ENCODE measurements at regions not wholly inside any gene's neighbourhood (a gene's known extent, or its start where the extent isn't known, plus 50 kb on each side); places are given as distances from the start of the nearest gene placed in this dataset.
"Not testable (repeated sequence)": the region's sequence is repeated elsewhere in the genome, so short reads cannot be mapped to it uniquely, and the experiment has no call there.

DNA sequence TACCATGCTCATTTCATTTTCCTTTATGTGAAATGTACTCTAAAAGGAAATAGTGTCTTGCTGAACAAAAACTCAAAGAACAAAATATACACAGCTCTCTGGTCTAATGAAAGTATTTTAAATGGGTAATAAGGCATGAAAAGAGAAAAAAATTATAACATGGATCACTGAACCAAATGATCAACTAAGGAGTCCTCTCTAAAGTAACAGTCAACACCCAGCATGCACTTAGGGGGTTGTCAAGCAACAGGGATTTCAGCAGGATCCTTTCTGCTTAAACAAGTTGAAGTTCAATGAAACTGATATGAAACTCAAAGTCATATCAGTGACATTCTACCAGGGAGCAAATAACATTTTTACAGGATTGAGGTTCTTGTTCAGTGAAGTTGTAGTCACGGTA is 398.8 kb downstream of the SEC23A start:
- DNase-seq: no peak

DNA sequence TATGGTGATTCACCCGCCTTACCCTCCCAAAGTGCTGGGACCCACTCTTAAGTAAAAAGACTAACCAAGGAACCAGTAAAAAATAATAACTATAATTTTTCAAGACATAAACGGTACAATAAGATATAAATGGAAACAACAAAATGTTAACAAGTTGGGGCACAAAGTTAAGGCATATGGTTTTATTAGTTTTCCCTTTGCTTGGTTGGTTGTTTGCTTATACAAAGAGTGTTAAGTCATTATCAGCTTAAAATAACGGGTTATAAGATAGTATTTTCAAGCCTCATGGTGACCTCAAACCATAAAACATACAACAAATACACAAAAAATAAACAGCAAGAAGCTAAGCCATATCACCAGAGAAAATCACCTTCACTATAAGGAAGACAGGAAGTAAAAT is 406.1 kb downstream of the SEC23A start:
- no peak for DNase-seq

DNA sequence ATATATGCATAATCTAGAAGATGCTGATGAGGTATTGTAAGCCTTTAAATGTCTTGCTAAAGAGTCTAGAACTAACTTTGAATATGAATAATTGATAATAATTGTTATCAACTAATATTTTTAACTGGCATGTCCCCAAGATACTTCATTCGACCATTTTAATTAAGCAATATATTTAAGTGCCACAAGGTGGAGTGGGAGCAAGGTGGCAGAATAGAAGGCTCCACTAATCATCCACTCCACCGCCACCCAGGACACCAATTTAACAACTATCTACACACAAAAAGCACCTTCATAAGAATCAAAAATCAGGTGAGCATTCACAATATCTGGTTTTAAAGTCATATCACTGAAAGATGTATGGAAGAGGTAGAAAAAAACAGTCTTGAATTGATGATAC is 409.6 kb downstream of the SEC23A start:
- no peak for DNase-seq

DNA sequence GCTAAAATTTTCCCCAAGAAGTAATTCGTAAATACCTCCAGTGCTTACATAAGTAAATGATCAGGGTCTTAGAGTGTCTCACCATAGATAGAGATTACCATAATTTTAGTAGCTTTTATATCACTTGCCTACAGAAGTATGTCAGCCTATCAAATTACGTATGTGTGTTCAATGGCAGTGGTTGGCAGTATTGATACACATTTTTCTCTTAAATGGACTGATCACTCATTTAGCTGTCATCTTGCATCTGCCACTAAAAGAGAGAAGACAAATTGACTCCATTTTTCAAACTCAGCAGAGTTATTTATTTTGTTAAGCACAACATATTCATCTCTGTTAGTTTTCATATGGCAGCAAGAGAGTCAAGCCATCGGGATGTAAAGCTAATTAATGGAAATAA is 413.1 kb upstream of the CLEC14A start:
- DNase-seq: no peak

DNA sequence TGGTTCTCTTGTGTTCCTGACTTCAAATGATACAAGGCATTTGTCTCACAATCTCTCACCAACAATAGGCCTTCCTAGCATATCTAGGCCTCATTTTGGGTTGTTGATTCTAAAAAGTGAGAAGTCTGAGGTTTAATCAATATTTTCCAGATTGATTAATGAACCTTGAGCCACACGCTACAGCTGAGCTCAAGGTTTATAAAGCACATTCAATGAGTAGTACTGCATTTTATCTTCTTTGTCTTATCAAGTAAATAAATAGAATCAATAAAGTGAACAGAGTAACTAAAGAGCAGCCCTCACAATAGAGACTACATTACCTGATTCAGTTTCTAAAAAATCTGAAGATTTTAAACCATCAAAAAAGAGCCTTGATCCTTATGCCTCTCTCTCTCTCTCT is 407.5 kb upstream of the CLEC14A start:
- DNase-seq: no peak

DNA sequence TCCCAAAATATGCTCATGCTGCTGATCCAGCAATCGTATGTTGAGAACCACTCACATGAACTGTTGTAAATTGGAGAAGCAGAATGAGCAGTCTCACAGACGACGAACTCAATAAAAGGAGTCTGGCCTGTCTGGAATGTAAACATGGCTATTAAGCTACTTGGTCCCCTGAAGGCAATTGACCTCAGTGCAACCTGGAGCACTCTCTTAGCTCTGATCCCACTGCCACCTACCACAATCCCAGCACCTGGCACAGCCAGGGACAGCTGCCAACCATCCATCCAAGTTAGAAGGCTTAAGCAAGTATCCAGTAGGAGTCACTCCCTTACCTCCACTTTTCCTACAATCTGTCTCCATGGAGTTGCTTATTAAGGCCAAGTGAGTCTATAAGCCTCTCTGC is 406.9 kb upstream of the CLEC14A start:
- DNase-seq: no peak

DNA sequence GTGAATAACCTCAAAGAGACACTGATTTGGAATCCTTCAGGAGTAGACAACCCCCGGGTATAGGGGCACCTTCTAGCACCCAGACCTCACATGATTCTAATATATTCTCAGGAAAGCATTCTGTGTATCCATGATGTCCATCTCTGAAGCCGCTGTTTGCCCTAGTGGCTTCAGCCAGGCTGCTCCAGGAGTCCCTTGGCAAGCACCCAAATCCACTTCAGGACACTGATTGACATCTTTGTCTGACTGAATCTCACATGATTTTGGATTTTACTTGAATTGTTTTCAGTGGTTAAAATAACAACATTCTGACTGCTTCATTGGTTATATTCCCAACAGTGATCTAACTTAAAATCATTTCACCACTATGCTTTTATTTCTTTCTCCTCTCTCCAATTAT is 390.5 kb upstream of the CLEC14A start:
- no peak for DNase-seq

DNA sequence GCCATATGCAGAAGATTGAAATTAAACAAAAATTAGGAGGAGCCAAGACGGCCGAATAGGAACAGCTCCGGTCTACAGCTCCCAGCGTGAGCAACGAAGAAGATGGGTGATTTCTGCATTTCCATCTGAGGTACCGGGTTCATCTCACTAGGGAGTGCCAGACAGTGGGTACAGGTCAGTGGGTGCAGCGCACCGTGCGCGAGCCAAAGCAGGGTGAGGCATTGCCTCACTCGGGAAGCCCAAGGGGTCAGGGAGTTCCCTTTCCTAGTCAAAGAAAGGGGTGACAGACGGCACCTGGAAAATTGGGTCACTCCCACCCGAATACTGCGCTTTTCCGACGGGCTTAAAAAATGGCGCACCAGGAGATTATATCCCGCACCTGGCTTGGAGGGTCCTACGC is 379.0 kb upstream of the CLEC14A start:
- DNase-seq: not testable (repeated sequence)

DNA sequence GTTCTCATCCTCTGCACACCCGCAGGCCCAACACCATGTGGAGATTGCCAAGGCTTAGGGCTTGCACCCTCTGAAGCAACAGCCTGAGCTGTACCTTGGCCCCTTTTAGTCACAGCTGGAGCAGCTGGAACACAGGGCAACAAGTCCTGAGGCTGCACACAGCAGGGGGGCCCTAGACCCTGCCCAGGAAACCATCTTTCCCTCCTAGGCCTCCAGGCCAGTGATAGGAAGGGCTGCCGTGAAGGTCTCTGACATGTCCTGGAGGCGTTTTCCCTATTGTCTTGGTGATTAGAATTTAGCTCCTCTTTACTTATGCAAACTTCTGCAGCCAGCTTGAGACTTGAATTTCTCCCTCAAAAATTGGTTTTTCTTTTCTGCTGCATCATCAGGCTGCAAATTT is 373.5 kb upstream of the CLEC14A start:
- DNase-seq: no peak

DNA sequence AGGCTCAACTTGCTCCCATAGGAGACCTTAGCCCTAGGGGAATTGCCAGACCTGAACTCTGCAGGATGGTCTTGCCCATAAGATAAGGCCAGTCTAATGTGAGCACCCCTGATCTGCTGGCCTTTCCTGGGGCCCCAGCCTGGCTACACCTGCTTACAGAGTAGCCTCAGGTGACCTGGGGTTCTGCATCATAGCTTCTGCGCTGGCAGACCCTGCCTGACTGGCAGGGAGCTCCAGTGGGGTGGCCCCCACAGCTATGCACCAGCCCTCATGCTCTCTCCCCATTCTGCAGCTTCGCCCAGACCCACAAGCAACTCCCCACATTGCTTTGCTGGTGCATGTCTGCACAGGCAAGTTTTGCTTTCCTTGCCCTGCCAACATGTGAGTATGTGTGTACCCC is 371.3 kb upstream of the CLEC14A start:
- no peak for DNase-seq

DNA sequence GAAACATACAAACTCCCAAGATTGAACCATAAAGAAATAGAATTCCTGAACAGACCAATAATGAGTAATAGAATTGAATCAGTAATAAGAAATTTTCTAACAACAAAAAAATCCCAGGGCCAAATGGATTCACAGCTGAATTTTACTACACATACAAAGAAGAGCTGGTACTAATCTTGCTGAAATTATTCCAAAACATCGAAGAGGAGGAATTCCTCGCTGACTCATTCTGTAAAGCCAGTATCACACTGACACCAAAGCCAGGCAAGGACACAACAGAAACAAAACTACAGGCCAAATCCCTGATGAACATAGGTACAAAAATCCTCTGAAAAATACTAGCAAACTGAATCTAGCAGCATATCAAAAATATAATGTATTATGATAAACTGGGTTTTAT is 367.8 kb upstream of the CLEC14A start:
- no peak for DNase-seq

DNA sequence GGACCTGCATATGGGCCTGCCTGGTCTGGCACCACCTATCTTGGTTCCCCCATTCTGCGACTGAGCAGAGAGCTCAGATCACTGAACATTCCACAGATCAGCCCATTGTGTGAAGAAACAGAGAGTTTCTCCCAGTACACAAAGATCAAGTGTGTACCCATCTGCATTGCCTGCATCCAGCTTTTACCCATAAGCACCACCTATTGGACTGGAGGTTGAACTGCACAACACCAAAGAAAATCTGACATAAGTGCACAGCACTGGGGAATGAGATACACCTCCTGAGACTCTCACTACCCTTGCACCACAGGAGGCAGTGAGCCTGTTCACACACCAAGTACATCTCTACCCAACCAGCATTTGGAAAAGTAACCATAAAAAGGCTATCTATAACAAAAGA is 362.6 kb upstream of the CLEC14A start:
- no peak for DNase-seq

DNA sequence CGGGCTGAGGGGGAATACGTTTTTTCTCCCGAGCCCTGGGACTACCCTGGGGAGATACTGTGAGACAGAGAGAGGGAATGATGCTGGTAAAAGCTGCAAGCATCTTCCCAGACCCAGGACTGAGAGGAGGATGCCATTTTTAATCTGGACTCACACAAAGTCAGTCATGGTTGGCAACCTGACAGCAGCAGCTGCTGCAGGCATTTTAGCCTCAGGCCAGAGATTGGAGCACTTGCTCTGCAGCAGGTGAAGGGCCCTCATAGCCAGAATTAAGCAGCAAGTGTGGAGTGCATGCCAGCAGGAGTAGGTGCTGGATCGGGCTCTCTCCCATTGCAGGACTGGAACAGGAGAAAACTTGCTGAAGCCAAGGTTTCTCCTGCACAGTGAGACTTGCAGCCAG is 361.1 kb upstream of the CLEC14A start:
- DNase-seq: no peak

DNA sequence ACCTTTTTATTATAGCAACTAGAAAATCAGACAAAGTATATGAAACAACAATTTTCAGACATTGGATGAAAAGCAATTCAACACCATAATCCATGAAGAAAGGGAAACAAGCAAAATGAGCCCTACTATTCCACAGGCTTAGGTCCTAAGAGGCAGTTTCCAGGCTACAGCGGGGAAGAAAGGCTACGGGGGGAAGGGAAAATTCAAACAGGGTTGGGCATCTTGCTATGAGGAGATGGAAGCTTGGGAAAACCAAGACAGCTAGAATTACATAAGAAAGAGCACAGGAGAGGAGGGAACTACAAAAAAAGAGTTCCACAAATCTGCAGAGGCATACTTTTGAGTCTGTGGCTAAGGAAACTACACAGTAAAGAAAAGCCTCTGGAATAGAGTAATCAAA is 356.0 kb upstream of the CLEC14A start:
- DNase-seq: no peak

DNA sequence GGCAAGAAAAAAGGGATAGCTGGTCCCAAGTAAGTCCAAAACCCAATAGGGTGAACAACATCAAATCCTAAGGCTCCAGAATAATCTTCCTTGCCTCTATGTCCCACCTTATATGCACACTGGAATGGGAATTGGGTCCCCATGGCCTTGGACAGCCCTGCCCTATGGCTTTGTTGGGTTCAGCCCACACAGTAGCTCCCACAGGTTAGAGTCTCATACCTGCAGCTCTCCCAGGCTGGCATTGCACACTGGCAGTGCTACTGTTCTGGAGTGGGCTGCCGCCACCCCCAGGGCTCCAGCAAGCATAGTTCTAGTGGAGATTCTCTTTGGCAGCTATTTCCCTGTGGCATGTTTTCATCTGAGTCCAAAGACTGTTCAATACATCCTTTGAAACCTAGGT is 352.4 kb upstream of the CLEC14A start:
- no peak for DNase-seq

DNA sequence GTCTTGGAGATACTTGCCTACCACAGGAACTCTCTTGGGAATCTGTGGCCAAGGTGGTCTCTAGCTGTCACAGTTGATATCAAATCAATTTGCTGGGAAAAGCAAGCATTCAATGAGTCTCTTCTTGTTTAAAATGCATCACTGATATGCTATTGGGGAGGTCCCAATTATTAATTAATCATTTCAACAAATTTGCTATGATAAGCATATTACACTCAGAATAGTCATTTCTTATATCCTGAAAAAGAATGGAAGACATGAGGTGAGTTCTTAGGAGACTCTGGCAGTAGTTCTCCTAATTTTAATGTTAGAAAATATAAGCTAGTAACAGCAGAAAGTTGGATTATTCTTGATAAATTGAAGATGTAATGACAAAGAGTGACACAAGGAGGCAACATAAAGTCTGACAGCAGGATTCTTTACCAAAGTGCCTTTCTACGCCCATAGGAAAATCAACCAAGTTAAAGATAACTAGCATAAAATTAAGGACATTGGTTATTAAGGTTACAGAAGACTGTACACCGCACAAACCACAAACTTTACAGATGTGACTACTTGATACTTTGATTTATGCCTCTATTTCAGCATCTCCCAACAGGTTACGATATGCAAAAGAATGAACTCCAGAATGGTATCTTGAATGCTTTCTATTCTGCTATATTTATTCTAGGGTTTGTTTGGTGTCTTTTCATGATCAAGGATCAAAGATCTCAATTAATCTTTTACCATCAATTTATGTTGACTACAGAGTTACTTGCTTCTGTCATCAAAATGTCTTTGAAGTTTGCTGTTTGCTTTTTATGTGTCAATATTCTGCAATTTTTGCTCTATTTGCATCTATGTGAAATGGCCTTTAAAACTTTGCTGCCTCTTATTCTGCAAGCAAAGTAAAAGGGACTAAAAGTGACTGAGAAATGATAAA is 349.6 kb upstream of the CLEC14A start:
- DNase-seq: no peak

DNA sequence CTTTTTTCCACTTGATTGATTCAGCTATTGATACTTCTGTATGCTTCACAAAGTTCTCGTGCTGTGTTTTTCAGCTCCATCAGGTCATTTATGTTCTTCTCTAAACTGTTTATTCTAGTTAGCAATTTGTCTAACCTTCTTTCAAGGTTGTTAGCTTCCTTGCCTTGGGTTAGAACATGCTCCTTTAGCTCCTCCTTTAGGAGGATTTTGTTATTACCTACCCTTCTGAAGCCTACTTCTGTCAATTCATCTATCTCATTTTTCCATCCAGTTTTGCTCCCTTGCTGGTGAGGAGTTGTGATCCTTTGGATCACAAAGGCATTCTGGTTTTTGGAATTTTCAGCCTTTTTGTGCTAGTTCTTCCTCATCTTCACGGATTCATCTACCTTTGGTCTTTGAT is 344.7 kb upstream of the CLEC14A start:
- DNase-seq: not testable (repeated sequence)

DNA sequence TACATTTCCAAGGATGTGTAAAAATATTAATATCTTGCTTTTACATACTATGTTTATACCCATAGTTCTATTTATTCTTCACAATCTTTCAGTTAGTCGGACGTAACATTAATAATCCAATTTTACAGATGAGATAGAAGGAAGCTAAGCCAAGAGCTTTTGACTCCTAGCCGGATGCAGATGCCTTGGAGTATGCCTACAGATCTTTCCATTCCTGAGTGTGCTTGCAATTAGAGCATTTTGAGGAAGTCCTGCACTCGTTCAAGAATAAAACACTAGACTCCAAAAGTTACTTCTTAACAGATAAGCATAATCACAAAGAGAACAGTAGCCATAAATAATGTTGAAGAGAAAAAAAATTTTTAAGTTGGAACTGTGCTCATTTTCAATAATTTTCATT is 337.6 kb upstream of the CLEC14A start:
- no peak for DNase-seq

DNA sequence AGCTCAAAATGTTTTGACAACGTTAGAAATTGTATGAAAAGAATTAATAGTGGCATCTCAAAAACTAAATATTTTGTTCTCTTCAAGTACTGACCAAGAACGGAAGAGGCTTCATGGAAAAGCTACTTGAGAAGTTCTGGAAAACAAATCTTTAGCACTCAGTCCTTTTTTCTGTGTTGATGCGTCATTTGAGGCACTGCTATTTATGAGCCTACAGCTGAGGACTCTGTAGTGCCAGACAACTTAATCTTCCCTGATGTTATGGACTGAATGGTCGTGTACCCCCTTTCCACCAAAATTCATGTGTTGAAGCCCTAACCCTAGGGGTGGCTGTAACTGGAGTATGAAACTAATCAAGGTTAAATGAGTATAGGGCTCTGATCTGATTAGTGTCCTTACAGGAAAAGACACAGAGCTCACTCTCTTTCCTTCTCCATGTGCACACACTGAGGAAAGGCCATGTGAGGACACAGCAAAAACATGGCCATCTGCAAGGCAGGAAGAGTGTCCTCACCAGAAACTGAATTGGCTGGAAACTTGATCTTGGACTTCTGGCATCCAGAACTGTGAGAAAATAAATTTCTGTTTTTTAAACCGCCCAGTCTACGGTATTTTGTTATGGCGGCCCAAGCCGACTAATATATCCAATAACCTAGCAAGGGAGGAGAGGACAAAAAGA is 337.0 kb upstream of the CLEC14A start:
- DNase-seq: no peak

DNA sequence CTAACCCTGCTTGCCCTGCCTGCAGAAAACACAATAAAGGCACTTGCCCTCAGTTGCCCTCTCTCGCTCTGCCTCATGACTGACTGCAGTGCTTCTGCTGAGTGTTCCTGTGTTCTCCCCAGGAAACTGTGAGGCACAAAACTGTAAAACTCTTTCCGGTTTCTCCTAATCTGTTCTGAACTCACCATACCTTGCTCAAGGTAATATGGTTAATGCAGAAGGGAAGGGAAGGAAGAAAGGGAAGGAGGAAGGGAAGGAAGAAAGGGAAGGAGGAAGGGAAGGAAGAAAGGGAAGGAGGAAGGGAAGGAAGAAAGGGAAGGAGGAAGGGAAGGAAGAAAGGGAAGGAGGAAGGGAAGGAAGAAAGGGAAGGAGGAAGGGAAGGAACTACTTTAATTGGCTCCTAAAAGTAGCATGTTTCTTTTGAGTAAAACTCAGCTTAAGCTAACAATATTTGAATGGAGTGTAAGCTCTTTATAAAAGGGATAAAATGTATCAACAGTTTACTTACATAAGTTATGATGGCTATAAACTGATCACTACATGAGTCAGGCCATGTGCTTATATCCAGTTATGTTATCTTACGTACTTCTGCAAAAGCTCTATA is 334.0 kb upstream of the CLEC14A start:
- no peak for DNase-seq

DNA sequence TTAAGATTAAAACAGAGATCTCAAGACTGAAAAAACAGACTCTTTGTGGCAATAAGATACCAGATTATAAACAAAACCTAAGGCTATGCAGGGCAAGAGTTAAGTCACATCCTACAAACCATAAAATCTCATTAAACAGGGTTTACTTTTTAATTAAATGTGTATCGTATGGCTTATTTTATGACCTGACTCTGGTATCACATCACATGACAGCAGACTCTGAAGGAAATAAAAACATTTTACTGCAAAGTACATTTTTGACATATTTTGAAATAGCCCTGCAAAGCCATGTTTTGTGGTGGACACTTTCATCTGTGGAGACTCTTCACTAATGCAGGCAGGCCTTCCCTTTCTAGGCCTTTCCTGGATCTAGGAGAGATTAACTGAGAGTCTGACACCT is 327.6 kb upstream of the CLEC14A start:
- DNase-seq: no peak

DNA sequence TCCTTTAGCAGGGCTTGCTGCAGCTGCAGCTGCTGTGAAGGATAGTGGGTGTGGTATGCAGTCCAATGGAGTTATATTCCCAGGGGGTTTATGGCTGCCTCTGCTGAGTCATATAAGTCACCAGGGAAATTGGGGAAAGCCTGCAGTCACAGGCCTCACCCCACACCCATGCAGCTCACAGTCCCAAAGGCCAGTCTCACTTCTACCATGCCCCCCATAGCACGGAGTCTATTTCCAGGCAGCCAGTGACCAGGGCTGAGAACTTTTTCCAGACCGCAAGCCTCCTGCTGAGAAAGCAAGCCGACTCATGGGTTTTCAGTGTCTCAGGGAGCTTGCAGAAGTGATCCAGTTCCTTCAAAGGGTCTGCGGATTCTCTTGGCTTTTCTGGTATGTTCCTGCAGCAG is 322.4 kb upstream of the CLEC14A start:
- no peak for DNase-seq

DNA sequence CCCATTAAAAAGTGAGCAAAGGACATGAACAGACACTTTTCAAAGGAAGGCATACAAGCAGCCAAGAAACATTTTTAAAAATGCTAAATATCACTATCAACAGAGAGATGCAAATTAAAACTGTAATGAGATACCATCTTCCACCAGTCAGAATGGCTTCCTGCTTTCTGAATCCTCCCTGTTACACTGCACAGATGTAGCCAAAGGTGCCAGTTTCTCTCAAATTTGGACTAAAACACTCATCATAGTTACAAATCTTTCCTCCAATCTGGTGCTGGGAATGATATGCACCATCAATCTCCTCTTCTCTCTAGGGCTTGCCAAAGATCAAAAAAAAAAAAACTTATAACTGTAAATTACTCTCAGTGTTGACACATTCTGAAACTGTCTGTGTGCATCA is 311.8 kb upstream of the CLEC14A start:
- DNase-seq: no peak

DNA sequence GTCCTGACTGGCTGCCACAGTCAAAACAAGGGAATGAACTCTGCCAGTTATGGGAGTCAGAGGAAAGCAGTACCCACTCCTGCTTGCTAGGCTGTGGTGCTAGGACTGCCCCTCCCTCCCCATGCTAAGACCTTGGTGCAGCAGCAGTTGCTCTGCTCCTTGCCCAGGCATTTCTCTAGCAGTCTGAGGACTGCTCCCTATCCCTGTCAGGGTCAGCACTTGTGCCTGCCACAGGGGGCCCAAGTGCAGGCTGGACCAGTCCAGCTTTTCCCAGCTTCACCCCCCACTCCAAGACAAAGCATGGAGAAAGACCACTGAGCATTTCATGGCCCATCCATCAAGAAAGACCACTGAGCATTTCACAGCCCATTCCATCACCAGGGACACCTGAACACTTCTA is 305.8 kb upstream of the CLEC14A start:
- no peak for DNase-seq
